ENCODE measurements at regions not wholly inside any gene's neighbourhood (a gene's known extent, or its start where the extent isn't known, plus 50 kb on each side); places are given as distances from the start of the nearest gene placed in this dataset.
"Not testable (repeated sequence)": the region's sequence is repeated elsewhere in the genome, so short reads cannot be mapped to it uniquely, and the experiment has no call there.

DNA sequence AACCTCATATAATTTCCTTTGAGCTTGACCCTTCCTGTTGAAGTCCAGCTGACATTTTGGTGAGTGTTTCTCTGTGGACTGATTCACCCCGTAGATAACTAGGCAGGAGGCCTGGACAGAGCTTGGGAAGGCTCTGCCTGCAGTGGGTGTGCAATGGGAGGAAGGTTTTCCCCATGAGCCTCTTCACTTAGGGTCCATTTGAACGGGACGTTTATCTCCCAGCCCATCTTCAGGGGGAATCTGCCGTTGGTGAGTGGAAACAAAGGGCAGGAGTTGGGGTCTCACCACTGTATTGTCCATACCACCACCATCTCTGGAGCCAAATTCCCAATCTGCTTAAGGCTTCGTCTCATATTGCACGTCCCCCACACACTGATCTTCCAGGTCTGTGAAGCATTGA is 825.6 kb upstream of the TPTE start:
- DNase-seq (ENCODE audit: low spot score), result not testable (repeated sequence)

DNA sequence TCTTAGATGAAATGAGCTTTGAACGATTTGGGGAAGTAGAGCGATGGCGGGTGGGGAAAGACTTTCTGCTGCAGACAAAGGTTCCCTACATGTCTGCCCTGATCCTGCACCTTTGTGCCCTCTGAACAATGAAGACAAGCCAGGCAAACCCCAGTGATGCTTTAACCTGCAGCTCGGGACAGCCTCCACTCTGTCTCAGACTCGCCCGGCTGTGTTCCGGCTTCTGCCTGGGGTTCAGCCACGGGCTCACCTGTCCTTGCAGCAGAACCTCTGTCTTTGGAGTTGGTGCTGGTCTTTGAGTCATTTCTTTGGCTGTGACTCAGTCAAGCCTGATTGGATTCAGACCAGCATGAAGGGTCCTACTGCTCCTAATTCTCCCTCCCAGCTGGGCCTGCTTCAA is 823.6 kb upstream of the TPTE start:
- not testable (repeated sequence) for DNase-seq (ENCODE audit: low spot score)

- DNase-seq (ENCODE audit: low spot score), result not testable (repeated sequence)
Measured at GRCh38 chr21:9705016-9705415, 816.4 kb upstream of the TPTE start.

- DNase-seq (ENCODE audit: low spot score), result not testable (repeated sequence)
Measured at GRCh38 chr21:9705455-9705854, 815.9 kb upstream of the TPTE start.

DNA sequence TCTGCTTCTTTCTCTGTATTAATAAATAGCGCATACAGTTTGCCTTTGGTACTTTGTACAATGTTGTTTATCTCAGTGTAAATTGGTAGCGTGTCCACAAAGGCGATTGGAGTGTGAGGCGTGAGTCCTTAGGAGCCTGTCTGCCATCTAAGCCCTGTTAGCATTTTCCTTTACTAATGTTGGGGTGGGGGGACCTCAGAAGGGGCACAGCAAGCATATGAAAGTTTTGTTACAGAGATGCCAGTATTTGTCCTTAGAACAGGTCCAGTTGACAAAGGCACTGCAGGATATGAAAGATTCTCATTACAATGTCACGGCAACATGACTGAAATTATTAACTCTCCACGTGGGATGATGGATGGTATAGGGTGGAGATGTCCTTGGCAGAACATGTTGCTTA is 796.8 kb upstream of the TPTE start:
- not testable (repeated sequence) for DNase-seq (ENCODE audit: low spot score)

GRCh38 chr21:9727187-9727586 is 794.2 kb upstream of the TPTE start:
- DNase-seq (ENCODE audit: low spot score), result not testable (repeated sequence)

GRCh38 chr21:9728219-9728992 is 793.0 kb upstream of the TPTE start:
- not testable (repeated sequence) for DNase-seq (ENCODE audit: low spot score)

DNA sequence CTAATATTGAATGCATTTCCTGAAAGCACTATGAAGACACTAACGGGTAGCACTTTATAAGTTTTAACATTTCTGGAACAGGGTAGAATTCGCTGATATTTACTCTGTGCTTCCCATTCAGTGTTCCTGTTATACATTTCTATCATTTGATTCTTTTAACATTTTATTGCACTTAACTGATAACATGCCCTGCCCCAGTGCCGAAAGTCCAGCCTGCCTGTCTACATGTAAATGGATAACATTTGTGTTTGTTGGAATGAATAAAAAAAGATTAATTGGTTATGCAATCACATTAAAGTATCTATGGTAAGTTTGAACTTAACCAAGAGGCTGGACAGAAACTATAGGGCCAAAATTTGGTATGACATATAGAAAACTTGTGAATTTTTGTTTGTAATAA is 790.5 kb upstream of the TPTE start:
- DNase-seq (ENCODE audit: low spot score), result no peak

DNA sequence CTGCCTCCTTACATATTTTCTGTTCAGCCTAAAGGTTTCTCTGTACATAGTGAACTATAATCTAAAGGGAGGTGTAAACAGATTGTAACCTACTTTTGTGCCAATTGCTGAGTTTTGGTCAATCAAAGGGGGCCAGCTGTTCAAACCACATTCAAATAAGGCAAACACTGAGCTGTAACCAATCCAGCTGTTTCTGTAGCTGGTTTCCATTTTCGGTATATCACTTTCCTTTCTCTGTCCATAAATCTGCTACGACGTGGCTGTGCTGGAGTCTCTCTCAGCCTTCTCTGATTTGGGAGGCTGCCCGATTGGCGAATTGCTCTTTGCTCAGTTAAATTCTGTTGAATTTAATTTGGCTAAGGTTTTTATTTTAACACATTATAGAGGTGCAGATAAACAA is 790.1 kb upstream of the TPTE start:
- not testable (repeated sequence) for DNase-seq (ENCODE audit: low spot score)

DNA sequence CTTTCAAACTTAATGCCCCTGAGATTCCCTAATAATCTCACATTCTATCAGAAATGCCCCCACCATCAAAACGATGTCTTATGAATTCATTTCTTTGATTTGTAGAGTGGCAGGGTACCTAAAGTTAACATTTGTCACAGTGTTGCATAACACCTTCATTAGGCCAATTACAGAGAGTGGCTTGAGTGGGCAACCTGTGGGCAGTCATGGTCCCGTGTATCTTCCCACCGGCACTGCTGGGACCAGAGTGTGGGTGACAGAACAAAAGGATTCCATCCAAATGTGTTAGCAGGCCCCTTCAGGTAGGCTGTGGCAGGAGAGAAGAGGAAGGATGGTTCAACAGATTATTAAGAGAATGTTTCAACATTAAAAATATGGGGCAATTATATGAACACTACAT is 788.8 kb upstream of the TPTE start:
- DNase-seq (ENCODE audit: low spot score), result not testable (repeated sequence)

DNA sequence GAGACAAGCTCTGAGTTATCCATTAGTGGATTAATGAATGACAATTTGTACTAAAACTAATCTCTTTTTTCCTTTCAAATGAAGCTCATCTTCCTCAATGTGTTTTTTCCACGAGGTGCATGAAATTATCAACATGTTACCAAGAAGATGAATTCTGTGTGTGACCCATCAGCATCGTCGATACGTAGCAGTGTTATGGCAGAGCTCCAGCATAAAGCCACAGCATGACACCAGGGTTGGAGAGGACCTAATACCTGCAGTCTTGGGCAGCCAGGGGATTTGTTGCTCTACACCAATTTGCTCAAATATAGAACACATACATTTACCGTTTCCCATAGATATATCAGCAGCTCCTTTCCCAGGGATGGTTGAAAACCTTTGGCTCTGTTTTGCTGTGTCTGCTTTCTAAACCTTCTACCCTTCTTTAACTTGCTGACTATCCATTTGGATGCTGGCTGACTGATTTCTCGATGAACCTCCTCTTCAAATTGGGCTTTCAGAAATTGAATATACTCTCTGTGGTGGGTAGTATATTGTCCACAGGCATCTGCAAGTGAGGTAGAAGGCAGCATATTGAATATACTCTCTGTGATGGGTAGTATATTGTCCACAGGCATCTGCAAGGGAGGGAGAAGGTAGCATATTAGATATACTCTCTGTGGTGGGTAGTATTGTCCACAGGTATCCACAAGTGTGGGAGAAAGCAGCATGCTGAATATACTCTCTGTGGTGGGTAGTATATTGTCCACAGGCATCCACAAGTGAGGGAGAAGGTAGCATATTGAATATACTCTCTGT is 787.4 kb upstream of the TPTE start:
- not testable (repeated sequence) for DNase-seq (ENCODE audit: low spot score)

DNA sequence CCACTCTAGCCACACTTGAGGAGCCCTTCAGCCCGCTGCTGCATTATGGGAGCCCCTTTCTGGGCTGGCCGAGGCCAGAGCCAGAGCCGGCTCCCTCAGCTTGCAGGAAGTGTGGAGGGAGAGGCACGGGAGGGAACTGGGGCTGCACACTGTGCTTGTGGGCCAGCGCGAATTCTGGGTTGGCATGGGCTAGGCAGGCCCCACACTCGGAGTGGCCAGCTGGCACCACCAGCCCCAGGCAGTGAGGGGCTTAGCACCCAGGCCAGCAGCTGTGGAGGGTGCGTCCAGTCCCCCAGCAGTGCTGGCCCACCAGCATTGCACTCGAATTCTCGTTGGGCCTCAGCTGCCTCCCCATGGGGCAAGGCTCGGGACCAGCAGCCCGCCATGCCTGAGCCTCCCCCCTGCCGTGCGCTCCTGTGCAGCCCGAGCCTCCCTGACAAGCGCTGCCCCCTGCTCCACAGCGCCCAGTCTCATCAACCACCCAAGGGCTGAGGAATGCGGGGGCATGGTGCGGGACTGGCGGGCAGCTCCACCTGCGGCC is 785.9 kb upstream of the TPTE start:
- DNase-seq (ENCODE audit: low spot score), result no peak

DNA sequence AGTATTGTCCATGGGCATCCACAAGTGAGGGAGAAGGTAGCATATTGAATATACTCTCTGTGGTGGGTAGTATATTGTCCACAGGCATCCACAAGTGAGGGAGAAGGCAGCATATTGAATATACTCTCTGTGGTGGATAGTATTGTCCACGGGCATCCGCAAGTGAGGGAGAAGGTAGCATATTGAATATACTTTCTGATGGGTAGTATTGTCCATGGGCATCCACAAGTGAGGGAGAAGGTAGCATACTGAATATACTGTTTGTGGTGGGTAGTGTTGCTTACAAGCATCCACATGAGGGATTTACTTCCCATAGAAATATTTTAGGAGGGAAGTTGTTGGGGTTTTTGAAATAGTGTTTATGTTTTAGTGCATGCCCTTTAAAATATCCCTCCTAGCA is 784.1 kb upstream of the TPTE start:
- not testable (repeated sequence) for DNase-seq (ENCODE audit: low spot score)

DNA sequence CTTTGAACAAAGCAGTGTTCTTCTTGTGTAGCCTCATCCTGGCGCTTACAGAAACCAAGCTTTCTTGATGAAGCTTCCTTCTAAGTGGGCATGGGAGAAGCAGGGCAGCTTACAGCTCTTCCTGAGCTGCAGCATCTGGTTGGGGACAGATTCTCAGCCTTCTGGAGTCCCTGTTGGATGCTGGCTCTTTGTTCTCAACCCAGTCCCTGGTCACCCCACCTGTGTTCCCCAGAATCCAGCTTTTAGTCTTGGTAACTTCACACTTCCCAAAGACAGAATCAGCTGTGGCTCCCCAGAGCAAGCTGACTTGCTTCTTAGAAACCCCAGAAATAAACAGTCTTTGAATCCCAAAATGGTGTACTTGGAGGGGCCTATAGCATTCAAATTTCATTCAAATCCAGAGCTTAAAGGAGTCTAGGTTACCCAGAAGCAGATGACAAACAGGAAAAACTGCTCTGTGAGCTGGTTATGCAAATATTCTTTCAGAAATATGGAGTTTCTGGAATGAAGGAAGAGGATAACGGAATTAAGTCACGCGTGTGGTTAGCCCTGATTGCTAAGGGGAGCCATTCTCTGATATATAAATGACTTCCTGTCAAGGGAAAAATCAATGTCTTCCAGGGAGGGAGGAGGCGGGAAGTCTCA is 783.4 kb upstream of the TPTE start:
- DNase-seq (ENCODE audit: low spot score), result not testable (repeated sequence)

DNA sequence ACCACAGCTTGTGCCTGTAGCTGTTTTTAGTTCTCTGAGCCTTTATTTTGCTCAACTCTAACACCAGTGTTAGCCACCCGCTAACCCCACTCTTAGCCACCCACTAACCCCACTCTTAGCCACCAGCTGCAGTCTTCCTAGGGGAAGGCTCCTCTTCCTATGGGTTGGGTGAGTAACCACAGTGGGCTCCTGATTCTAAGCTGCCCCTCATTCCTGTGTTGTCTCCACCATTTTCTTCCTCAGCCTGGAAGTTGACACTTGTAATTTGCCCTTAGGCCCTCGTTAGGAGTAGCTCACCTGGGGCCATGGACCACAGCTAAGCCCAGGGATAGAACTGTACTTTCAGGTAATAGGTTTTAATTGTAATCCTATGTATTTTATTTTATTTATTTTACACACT is 782.9 kb upstream of the TPTE start:
- DNase-seq (ENCODE audit: low spot score), result no peak

- no peak for DNase-seq (ENCODE audit: low spot score)
Measured at GRCh38 chr21:9739240-9739639, 782.1 kb upstream of the TPTE start.

- not testable (repeated sequence) for DNase-seq (ENCODE audit: low spot score)
Measured at GRCh38 chr21:9740177-9740941, 781.0 kb upstream of the TPTE start.

GRCh38 chr21:9740991-9741742 is 780.2 kb upstream of the TPTE start:
- DNase-seq (ENCODE audit: low spot score), result not testable (repeated sequence)

- not testable (repeated sequence) for DNase-seq (ENCODE audit: low spot score)
Measured at GRCh38 chr21:9743566-9743965, 777.8 kb upstream of the TPTE start.

- not testable (repeated sequence) for DNase-seq (ENCODE audit: low spot score)
Measured at GRCh38 chr21:9744166-9744565, 777.2 kb upstream of the TPTE start.

Measured in SK-N-DZ (cell line).